Peyer's patch (tissue), 4 donors: ENCODE measurements at regions not wholly inside any gene's neighbourhood (a gene's known extent, or its start where the extent isn't known, plus 50 kb on each side); places are given as distances from the start of the nearest gene placed in this dataset.

Source experiments
- POLR2A ChIP-seq, 2 donors: fragments of 450-650 bp; IDR thresholded peaks; one replicate each; pipeline ENCODE4 v1.5.1; 2017; ENCODE audit warnings: antibody characterized with exemption in 2 of 2, mild to moderate bottlenecking in 2 of 2, moderate library complexity in 2 of 2
- TF ChIP-seq, protein P1 (sequence below), 6 experiments: fragments of 450-650 bp in 4 of 6; fragments of 200-600 bp in 2 of 6; sonication (generic) in 1 of 6; IDR thresholded peaks; one replicate each; pipeline ENCODE4 v1.5.1; 2017 to 2019; ENCODE audit warnings: antibody characterized with exemption in 6 of 6, mild to moderate bottlenecking in 3 of 6, moderate library complexity in 1 of 6

DNA sequence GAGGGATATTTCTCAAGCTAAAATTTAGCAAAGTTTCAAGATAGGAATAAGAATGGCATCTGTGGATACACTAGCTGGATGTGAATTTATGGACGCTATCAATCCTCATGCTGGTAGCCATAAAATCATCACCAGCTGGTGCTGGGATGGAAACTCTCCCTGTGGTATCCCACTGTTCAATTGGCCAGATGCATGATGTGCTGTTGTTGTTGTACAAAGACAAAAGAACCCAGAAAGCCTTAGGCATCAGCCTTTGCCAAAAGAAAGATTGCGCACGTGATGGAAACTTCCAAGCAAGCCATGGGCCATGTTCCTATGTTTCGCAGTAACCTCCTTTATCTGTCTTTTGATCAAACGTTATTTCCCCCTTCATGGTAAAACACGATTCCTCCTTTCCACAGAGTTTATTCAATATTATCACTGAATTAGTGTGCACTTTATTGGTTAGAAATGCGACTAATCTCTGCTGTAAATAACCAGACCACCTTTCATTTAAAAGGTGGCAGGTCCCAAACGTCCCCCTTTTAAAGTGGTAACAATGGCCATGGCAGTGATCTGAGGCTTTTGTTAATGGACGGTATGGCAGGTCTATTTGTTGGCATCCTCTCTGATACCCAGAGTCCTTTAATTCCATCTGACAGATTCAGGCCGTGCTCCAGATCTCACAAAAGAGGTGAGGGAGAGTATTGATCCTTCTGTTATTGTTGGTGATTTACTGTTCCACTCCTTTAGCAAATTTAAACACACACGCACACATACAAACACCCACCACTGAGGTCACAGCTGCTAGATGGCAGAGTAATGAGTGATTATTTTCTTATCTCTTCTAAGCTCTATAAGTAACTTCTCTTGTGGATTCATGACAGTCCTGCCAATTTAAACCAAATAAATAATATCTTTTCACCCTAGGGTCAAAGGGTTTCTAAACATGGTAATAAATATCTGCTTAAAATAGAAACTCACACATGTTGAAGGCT, 291.2 kb upstream of the KCNMB2 start:
- TF ChIP-seq, protein P1, sequence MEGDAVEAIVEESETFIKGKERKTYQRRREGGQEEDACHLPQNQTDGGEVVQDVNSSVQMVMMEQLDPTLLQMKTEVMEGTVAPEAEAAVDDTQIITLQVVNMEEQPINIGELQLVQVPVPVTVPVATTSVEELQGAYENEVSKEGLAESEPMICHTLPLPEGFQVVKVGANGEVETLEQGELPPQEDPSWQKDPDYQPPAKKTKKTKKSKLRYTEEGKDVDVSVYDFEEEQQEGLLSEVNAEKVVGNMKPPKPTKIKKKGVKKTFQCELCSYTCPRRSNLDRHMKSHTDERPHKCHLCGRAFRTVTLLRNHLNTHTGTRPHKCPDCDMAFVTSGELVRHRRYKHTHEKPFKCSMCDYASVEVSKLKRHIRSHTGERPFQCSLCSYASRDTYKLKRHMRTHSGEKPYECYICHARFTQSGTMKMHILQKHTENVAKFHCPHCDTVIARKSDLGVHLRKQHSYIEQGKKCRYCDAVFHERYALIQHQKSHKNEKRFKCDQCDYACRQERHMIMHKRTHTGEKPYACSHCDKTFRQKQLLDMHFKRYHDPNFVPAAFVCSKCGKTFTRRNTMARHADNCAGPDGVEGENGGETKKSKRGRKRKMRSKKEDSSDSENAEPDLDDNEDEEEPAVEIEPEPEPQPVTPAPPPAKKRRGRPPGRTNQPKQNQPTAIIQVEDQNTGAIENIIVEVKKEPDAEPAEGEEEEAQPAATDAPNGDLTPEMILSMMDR (IDR thresholded peaks at IDR 0.05): no peak
- no peak for TF ChIP-seq POLR2A (IDR thresholded peaks at IDR 0.05)
